ENCODE measurements at regions not wholly inside any gene's neighbourhood (a gene's known extent, or its start where the extent isn't known, plus 50 kb on each side); places are given as distances from the start of the nearest gene placed in this dataset.

DNA sequence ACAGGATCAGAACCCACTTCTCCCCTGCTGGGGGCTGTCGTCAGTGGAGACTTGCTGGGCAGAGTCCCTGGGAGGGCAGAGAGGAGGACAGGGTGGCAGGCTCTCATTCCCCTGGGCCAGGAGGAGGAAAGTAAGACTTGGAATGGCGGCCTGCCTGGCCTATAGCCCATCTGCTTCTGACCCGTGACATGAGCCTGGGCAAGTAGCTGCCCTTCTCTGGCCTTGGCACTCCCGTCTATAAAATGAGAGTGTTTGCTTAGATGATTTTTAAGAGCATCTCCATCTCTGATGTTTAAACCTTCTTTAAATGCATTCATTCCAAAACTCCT, 173.0 kb downstream of the DDX1 start:
- no peak overlapping the region for H3K4me3 ChIP-seq (ENCODE audit: low read length)
- DNase-seq (ENCODE audit: low read depth): no peak
- TF ChIP-seq, protein P1, sequence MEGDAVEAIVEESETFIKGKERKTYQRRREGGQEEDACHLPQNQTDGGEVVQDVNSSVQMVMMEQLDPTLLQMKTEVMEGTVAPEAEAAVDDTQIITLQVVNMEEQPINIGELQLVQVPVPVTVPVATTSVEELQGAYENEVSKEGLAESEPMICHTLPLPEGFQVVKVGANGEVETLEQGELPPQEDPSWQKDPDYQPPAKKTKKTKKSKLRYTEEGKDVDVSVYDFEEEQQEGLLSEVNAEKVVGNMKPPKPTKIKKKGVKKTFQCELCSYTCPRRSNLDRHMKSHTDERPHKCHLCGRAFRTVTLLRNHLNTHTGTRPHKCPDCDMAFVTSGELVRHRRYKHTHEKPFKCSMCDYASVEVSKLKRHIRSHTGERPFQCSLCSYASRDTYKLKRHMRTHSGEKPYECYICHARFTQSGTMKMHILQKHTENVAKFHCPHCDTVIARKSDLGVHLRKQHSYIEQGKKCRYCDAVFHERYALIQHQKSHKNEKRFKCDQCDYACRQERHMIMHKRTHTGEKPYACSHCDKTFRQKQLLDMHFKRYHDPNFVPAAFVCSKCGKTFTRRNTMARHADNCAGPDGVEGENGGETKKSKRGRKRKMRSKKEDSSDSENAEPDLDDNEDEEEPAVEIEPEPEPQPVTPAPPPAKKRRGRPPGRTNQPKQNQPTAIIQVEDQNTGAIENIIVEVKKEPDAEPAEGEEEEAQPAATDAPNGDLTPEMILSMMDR (conservative IDR thresholded peaks at IDR 0.05; ENCODE audit: low read length): no peak

DNA sequence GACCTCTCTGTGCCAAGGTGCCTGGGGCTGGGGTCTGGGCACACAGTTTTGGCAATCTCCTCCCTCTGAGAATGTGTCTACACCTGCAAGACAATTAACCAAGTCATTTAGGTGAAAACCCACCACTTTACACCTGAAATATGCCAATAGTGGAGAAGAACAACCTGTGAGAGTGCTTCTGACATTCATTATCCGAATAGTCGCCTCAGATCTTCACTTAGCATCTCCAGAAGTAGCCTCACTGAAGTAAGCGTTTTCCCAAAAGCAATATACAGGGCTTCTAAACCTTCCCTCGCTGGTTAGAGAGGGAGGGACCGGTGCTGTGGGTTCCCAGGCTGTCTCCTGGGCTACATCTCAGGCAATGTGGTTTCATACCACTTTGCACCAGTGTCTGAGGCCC, 173.5 kb downstream of the DDX1 start:
- TF ChIP-seq, protein P1 (conservative IDR thresholded peaks at IDR 0.05; ENCODE audit: low read length): no peak
- no peak for DNase-seq (ENCODE audit: low read depth)

DNA sequence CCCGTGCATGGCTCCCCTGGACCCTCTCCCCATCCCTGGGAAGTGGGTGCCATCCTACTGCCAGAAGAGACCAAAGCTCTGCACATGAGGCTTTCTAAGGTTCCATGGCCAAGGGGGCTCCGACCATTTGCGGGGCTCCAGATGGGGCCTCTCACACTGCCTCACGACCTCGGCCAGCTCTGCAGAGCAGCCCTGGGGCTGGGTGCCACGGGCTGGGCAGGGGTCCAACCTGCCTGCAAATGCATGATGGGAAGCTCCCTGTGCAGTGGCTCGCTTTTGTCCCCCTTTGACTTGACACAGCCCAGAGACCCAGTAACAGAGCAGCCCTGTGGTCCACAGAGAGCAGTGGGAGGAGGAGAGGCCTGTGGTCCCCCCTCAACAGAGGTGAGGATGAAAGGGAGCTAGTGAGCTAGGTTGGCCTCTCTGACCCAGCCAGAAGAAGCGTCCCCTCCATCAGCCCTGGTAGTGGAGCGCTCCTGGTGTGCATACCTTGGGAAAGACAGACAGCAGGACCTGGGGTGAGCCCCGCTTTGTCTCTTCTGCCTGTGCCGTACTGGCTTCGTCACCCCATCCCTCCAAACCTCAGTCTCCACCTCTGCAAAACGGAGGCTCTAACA, 174.1 kb downstream of the DDX1 start:
- DNase-seq (ENCODE audit: low read depth): no peak
- TF ChIP-seq, protein P1 (conservative IDR thresholded peaks at IDR 0.05; ENCODE audit: low read length): no peak
- H3K4me3 ChIP-seq (ENCODE audit: low read length): no peak overlapping the region

More for the DNA sequence above, 173.5 kb downstream of the DDX1 start:
- no peak overlapping the region for H3K4me3 ChIP-seq (ENCODE audit: low read length)

DNA sequence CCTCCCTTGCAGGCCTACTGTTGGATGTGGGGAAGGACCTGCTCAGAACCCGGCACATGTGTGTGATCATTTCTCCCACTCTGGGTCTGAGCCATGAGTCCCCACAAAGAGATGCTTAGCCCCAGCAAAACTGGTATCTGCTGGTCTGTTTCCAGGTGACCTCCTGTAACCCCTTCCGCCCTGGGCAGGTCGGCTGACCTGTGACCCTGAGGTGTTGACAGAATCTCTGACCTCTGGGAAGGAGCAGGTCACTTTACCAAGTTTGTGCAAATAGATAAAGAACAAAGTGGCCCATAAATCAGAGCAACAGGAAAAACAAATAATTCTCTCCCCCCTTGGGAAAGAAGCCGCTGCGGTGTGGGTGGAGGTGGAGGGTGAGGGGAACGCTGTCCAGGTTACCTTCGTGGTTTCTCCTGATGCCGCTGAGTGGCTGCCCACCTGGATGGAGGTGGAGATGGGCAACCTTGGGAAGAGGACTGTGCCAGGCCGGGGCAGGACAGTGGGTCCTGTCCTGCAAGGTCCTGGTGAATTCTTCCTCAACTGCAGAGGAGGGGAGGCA, 174.0 kb upstream of the MYCN start:
- TF ChIP-seq, protein P1 (conservative IDR thresholded peaks at IDR 0.05; ENCODE audit: low read length): no peak
- no peak overlapping the region for H3K4me3 ChIP-seq (ENCODE audit: low read length)
- no peak for DNase-seq (ENCODE audit: low read depth)

DNA sequence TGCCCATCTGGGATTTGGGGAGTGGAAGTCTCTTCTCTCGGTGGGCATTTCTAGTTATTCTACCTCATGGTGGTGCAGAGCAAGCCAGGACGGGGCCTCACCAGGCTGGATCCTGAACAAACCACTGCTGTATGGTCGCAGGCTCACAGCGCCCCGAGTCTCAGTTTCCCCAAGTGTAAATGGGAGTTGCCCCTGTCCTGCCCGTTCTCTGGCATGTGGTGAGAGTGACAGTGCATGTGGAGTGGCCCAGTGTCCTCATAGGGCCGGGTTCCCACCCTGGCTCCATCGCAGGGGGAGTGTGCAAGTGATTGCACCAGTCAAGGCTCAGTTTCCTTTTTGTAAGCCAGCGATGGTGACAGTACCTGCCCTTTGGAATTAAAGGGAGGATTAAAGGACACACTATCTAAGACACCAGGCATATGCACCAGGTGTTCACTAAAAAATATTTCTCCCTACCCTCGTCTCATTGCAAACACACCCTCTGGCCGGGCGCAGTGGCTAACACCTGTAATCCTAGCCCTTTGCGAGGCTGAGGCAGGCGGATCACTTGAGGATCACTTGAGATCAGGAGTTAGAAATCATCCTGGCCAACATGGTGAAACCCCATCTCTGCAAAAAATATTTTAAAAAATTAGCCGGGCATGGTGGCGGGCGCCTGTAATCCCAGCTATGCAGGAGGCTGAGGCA, 173.3 kb upstream of the MYCN start:
- TF ChIP-seq, protein P1 (conservative IDR thresholded peaks at IDR 0.05; ENCODE audit: low read length): no peak
- H3K4me3 ChIP-seq (ENCODE audit: low read length): no peak overlapping the region
- DNase-seq (ENCODE audit: low read depth): no peak

DNA sequence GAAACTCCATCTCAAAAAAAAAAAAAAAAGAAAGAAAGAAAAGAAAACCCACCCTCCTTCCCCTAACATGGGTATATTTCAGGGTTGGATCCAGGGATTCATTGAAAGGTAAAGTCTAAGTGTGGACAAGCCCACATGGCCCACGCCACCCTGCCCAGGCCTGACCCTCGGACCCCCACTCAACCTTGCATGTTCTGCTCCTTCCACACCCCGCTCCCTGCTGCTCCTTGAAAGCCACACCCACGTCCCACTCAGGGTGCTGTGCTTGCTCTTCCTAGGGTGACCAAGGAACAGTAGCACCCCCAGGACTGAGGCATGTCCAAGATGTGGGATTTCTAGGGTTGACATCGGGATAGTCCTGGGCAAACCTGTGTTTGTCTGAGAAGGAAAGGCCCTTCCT, 172.7 kb upstream of the MYCN start:
- H3K4me3 ChIP-seq (ENCODE audit: low read length): no peak overlapping the region
- TF ChIP-seq, protein P1 (conservative IDR thresholded peaks at IDR 0.05; ENCODE audit: low read length): no peak
- no peak for DNase-seq (ENCODE audit: low read depth)

DNA sequence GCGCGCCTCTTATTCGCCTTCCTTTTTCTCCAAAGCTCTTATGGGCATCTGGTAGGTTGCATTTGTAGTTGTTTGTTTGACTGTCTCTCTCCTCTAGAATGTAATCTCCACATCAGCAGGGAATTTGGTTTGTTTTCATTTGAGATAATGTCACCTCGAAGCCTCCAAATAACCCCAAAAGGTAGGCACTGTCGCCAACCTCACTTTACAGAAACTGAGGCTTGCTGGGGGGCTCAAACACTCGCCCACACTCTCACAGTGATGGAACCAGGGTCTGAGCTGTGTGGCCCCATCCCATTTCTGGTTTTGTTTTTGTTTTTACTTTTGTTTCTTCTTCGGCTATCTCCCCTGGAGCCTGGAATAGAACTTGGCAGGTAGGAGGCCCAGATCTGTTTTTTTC, 172.2 kb upstream of the MYCN start:
- TF ChIP-seq, protein P1 (conservative IDR thresholded peaks at IDR 0.05; ENCODE audit: low read length): no peak
- DNase-seq (ENCODE audit: low read depth): no peak
- H3K4me3 ChIP-seq (ENCODE audit: low read length): no peak overlapping the region

All from AG10803 (cell line).